ENCODE measurements at regions not wholly inside any gene's neighbourhood (a gene's known extent, or its start where the extent isn't known, plus 50 kb on each side); places are given as distances from the start of the nearest gene placed in this dataset.

GRCh38 chr1:38376577-38376976, 330.0 kb upstream of the POU3F1 start:
- H3K36me3 ChIP-seq: no peaks in the 10 kb centered on the region
- no peak for TF ChIP-seq Cebpa-rat (IDR thresholded peaks at IDR 0.05)

DNA sequence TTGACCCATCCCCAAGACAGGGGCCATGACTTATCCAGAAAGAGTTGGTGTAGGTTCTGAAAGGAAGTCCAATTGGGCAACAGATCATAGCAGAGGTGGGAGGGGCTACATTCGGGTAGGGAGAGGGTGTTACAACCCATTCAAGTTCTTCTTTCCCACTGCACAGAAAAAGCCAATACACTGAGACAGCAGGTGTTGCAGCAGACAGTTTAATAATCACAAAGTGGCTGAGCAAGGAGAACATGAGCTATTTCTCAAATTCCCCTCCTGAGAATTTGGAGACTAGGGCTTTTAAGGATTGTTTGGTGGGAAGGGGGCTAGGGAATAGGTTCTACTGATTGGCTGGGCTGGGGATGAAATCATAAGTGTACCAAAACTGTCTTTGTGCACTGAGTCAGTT, 328.4 kb upstream of the POU3F1 start:
- Histone ChIP-seq H3K27ac (no peak overlapping the region), H3K4me1 (peaks cover 18% of the 10 kb centered on the region), H4K20me1 (no peaks in the 10 kb centered on the region), H3K9ac (no peak overlapping the region), H3K27me3 (no peaks in the 10 kb centered on the region), H3K4me2 (no peak overlapping the region), H3K9me3 (peaks cover 24% of the 10 kb centered on the region), H3K36me3 (no peaks in the 10 kb centered on the region), H3K4me3 (no peak overlapping the region)
- TF ChIP-seq Cebpa-rat (IDR thresholded peaks at IDR 0.05): no peak

More at GRCh38 chr1:38376577-38376976, 330.0 kb upstream of the POU3F1 start:
- Histone ChIP-seq H3K9me3 (peaks cover 24% of the 10 kb centered on the region), H3K27ac (no peak overlapping the region), H3K4me1 (peaks cover 15% of the 10 kb centered on the region), H3K4me2 (no peak overlapping the region), H4K20me1 (no peaks in the 10 kb centered on the region), H3K9ac (no peak overlapping the region), H3K27me3 (no peaks in the 10 kb centered on the region), H3K4me3 (no peak overlapping the region)

DNA sequence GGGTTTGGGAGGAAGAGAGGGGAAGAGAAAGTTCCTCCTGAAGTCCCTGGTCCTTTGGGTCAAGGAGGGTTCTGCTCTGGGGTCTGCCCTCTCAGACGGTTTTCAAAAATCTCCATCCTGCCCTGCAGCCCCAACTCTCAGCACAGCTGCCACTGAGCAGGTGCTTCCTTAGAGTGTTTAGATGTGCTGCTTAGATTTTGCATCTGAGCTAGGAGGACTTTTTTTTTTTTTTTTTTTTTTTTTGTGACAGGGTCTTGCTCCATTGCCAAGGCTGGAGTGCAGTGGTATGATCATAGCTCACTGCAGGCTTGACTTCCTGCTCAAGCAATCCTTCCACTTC, 324.9 kb upstream of the POU3F1 start:
- Histone ChIP-seq H4K20me1 (no peaks in the 10 kb centered on the region), H3K27me3 (no peaks in the 10 kb centered on the region), H3K4me2 (peak overlapping the region; percentile 26; the same call in 1 of the 2 replicates), H3K9me3 (peaks cover 24% of the 10 kb centered on the region), H3K9ac (no peak overlapping the region), H3K27ac (no peak overlapping the region), H3K4me3 (no peak overlapping the region), H3K4me1 (peaks cover 18% of the 10 kb centered on the region), H3K36me3 (no peaks in the 10 kb centered on the region)
- no peak for TF ChIP-seq Cebpa-rat (IDR thresholded peaks at IDR 0.05)

- Histone ChIP-seq H3K36me3 (no peaks in the 10 kb centered on the region), H3K27me3 (no peaks in the 10 kb centered on the region), H3K4me2 (peak overlapping the region; percentile 26; the same call in 1 of the 2 replicates), H3K4me1 (peaks cover 18% of the 10 kb centered on the region), H3K4me3 (no peak overlapping the region), H3K9me3 (peaks cover 20% of the 10 kb centered on the region), H3K27ac (no peak overlapping the region), H4K20me1 (no peaks in the 10 kb centered on the region), H3K9ac (no peak overlapping the region)
- no peak for TF ChIP-seq Cebpa-rat (IDR thresholded peaks at IDR 0.05)
Observed at GRCh38 chr1:38370716-38371504, 324.3 kb upstream of the POU3F1 start.

GRCh38 chr1:38365242-38365641, 318.6 kb upstream of the POU3F1 start:
- H4K20me1 ChIP-seq: no peaks in the 10 kb centered on the region
- no peak for TF ChIP-seq Cebpa-rat (IDR thresholded peaks at IDR 0.05)
- H3K4me3 ChIP-seq: no peak overlapping the region
- no peak overlapping the region for H3K9ac ChIP-seq
- no peak overlapping the region for H3K4me2 ChIP-seq
- no peaks in the 10 kb centered on the region for H3K27me3 ChIP-seq
- no peaks in the 10 kb centered on the region for H3K36me3 ChIP-seq
- H3K4me1 ChIP-seq: peaks cover 5% of the 10 kb centered on the region; the same call in 1 of the 2 replicates
- no peak overlapping the region for H3K27ac ChIP-seq
- H3K9me3 ChIP-seq: no peaks in the 10 kb centered on the region

DNA sequence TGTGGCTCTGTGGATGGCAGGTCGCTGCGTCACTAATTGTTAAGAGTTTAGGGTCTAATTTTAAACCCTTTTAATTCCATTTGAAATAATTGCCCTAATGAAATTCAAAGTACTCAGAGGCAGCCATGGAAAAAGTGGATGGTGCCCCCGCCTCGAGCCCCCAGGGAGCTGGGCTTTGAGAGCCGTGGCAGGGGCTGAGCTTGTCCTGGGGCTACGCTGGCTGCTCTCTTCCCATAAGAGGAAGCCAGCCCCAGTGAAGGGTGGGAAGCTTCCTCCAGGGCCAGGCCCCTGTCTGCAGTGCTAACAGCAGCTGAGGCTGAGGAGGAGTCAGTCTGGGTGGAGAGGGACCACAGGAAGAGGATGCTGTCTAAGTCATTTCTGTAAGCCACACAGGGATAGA, 315.0 kb upstream of the POU3F1 start:
- Histone ChIP-seq H3K4me1 (peaks cover 5% of the 10 kb centered on the region; the same call in 1 of the 2 replicates), H3K9me3 (no peaks in the 10 kb centered on the region), H4K20me1 (no peaks in the 10 kb centered on the region), H3K4me3 (no peak overlapping the region), H3K4me2 (no peak overlapping the region), H3K27ac (no peak overlapping the region), H3K27me3 (no peaks in the 10 kb centered on the region), H3K36me3 (no peaks in the 10 kb centered on the region), H3K9ac (no peak overlapping the region)
- no peak for TF ChIP-seq Cebpa-rat (IDR thresholded peaks at IDR 0.05)

GRCh38 chr1:38360807-38361206, 314.2 kb upstream of the POU3F1 start:
- Histone ChIP-seq H3K4me3 (no peak overlapping the region), H3K9me3 (no peaks in the 10 kb centered on the region), H3K4me1 (peaks cover 5% of the 10 kb centered on the region; the same call in 1 of the 2 replicates), H3K9ac (no peak overlapping the region), H3K36me3 (no peaks in the 10 kb centered on the region), H4K20me1 (no peaks in the 10 kb centered on the region), H3K4me2 (no peak overlapping the region), H3K27ac (no peak overlapping the region), H3K27me3 (no peaks in the 10 kb centered on the region)
- no peak for TF ChIP-seq Cebpa-rat (IDR thresholded peaks at IDR 0.05)

GRCh38 chr1:38353956-38354355, 307.4 kb upstream of the POU3F1 start:
- Histone ChIP-seq H4K20me1 (no peaks in the 10 kb centered on the region), H3K9me3 (no peaks in the 10 kb centered on the region), H3K36me3 (no peaks in the 10 kb centered on the region), H3K4me3 (no peak overlapping the region), H3K27me3 (no peaks in the 10 kb centered on the region), H3K9ac (no peak overlapping the region), H3K27ac (no peak overlapping the region), H3K4me2 (no peak overlapping the region), H3K4me1 (no peaks in the 10 kb centered on the region)
- TF ChIP-seq Cebpa-rat (IDR thresholded peaks at IDR 0.05): no peak

- no peak overlapping the region for H3K4me2 ChIP-seq
- H3K4me1 ChIP-seq: no peaks in the 10 kb centered on the region
- H3K27me3 ChIP-seq: no peaks in the 10 kb centered on the region
- no peak overlapping the region for H3K4me3 ChIP-seq
- H3K9ac ChIP-seq: no peak overlapping the region
- H3K36me3 ChIP-seq: no peaks in the 10 kb centered on the region
- H3K27ac ChIP-seq: no peak overlapping the region
- H3K9me3 ChIP-seq: no peaks in the 10 kb centered on the region
- H4K20me1 ChIP-seq: no peaks in the 10 kb centered on the region
- no peak for TF ChIP-seq Cebpa-rat (IDR thresholded peaks at IDR 0.05)
Observed at GRCh38 chr1:38352869-38353268, 306.3 kb upstream of the POU3F1 start.

DNA sequence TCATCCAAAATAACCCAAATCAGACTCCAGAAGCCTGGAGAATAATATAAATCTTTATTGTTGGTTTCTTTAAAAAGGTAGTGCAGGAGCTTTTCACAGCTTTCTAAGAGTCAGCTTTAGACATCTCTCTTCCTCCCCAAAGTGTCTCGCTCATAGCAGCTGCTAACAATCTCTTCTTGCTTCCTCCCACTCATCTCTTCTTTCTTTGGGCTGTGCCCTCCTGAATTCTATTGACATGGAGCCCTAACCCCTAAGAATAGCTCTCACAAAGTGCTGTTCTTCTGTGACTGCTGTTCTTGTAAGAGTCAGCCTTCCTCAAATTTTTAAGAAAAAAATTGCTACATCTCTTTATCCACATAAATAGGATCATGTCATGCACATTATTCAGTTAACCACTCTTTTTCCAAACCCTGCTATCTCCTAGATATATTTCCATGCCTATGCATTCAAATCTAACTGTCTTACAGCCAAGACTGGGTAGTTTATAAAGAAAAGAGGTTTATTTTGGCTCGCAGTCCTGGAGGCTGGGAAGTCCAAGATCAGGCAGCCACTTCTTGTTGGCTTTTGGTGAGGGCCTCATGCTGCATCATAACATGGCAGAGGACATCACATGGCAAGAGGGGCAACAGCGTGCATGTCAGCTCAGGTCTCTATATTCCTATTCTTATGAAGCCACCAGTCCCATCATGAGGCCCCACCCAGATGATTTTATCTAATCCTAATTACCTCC, 301.0 kb upstream of the POU3F1 start:
- no peak overlapping the region for H3K9ac ChIP-seq
- no peak overlapping the region for H3K4me2 ChIP-seq
- no peaks in the 10 kb centered on the region for H3K9me3 ChIP-seq
- H3K36me3 ChIP-seq: no peaks in the 10 kb centered on the region
- no peaks in the 10 kb centered on the region for H3K27me3 ChIP-seq
- H3K4me3 ChIP-seq: no peak overlapping the region
- H4K20me1 ChIP-seq: no peaks in the 10 kb centered on the region
- no peak overlapping the region for H3K27ac ChIP-seq
- TF ChIP-seq Cebpa-rat (IDR thresholded peaks at IDR 0.05): no peak
- H3K4me1 ChIP-seq: no peaks in the 10 kb centered on the region

Data from BLaER1 (cell line).